ENCODE measurements at regions not wholly inside any gene's neighbourhood (a gene's known extent, or its start where the extent isn't known, plus 50 kb on each side); places are given as distances from the start of the nearest gene placed in this dataset.

DNA sequence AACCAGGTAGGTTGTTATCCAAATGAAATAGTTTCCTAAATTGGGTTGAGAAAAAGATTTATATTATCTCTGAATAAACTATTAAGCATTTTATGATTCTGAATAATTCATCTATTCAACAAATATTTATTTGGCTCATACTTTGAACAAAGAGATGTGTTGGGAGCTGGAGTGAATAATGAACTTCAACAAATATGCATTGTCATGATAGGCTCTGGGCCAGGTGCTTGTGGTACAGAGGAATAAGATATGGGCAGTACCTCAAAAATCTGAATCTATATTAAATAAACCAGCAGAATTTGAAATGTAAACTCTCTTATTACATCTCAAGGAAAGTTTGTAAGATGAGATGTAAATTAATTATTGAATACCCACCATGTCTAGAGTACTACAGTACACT lies 75.7 kb upstream of the DCLK2 start:
- H3K27ac Mint-ChIP-seq (ENCODE audit: low read depth, unreplicated experiment): no peak overlapping the region
- no peaks in the 10 kb centered on the region for H3K27me3 Mint-ChIP-seq (ENCODE audit: insufficient read depth, unreplicated experiment)
- H3K36me3 Mint-ChIP-seq (ENCODE audit: insufficient read depth, unreplicated experiment): no peaks in the 10 kb centered on the region
- no peaks in the 10 kb centered on the region for H3K9me3 Mint-ChIP-seq (ENCODE audit: unreplicated experiment)
- H3K4me1 Mint-ChIP-seq (ENCODE audit: insufficient read depth, unreplicated experiment): peaks cover 14% of the 10 kb centered on the region
- ChIA-PET POLR2A (no interaction called here), CTCF (interaction anchor here (1.4 to 14.3 kb wide), 3 partner anchors 11 to 243 kb away, joined by 6 to 223 read pairs (median 191); no protein-coding TSS in a partner anchor)
- no peak for TF ChIP-seq CTCF (IDR thresholded peaks at IDR 0.05; ENCODE audit: unreplicated experiment)
- no peak overlapping the region for H3K4me3 Mint-ChIP-seq (ENCODE audit: unreplicated experiment)
- intact Hi-C loops (cut with micrococcal nuclease): no loop called here
- no TSS peak for BruUV-seq (replicated peaks)
- no peak for DNase-seq (ENCODE audit: unreplicated experiment)

GRCh38 chr4:150004481-150004880 lies 73.8 kb upstream of the DCLK2 start:
- Mint-ChIP-seq H3K36me3 (ENCODE audit: insufficient read depth, unreplicated experiment) (no peaks in the 10 kb centered on the region), H3K27ac (ENCODE audit: low read depth, unreplicated experiment) (no peak overlapping the region), H3K4me3 (ENCODE audit: unreplicated experiment) (no peak overlapping the region), H3K27me3 (ENCODE audit: insufficient read depth, unreplicated experiment) (no peaks in the 10 kb centered on the region), H3K4me1 (ENCODE audit: insufficient read depth, unreplicated experiment) (peaks cover 6% of the 10 kb centered on the region), H3K9me3 (ENCODE audit: unreplicated experiment) (no peaks in the 10 kb centered on the region)
- POLR2A ChIA-PET: no interaction called here
- no peak for DNase-seq (ENCODE audit: unreplicated experiment)
- no TSS peak for BruUV-seq (replicated peaks)
- CTCF ChIA-PET: interaction anchor here (9.8 to 14.3 kb wide), 2 partner anchors 214 to 241 kb away, joined by 191 to 223 read pairs; no protein-coding TSS in a partner anchor
- intact Hi-C loops (cut with micrococcal nuclease): no loop called here
- no peak for TF ChIP-seq CTCF (IDR thresholded peaks at IDR 0.05; ENCODE audit: unreplicated experiment)

GRCh38 chr4:150005537-150005936 lies 72.7 kb upstream of the DCLK2 start:
- DNase-seq (ENCODE audit: unreplicated experiment): no peak
- Mint-ChIP-seq H3K4me1 (ENCODE audit: insufficient read depth, unreplicated experiment) (peaks cover 6% of the 10 kb centered on the region), H3K9me3 (ENCODE audit: unreplicated experiment) (no peaks in the 10 kb centered on the region), H3K4me3 (ENCODE audit: unreplicated experiment) (no peak overlapping the region), H3K27me3 (ENCODE audit: insufficient read depth, unreplicated experiment) (no peaks in the 10 kb centered on the region), H3K27ac (ENCODE audit: low read depth, unreplicated experiment) (no peak overlapping the region), H3K36me3 (ENCODE audit: insufficient read depth, unreplicated experiment) (no peaks in the 10 kb centered on the region)
- ChIA-PET POLR2A (interaction anchor here (1.0 kb wide), 1 partner anchor 28 kb away, joined by 3 read pairs; no protein-coding TSS in a partner anchor), CTCF (interaction anchor here (0.7 to 14.3 kb wide), 3 partner anchors 53 to 240 kb away, joined by 4 to 223 read pairs (median 191); no protein-coding TSS in a partner anchor)
- intact Hi-C loops (cut with micrococcal nuclease): no loop called here
- TF ChIP-seq CTCF (IDR thresholded peaks at IDR 0.05; ENCODE audit: unreplicated experiment): no peak
- BruUV-seq (replicated peaks): no TSS peak

- POLR2A ChIA-PET: interaction anchor here (1.0 kb wide), 1 partner anchor 27 kb away, joined by 3 read pairs; no protein-coding TSS in a partner anchor
- Mint-ChIP-seq H3K4me1 (ENCODE audit: insufficient read depth, unreplicated experiment) (peaks cover 6% of the 10 kb centered on the region), H3K36me3 (ENCODE audit: insufficient read depth, unreplicated experiment) (no peaks in the 10 kb centered on the region), H3K27me3 (ENCODE audit: insufficient read depth, unreplicated experiment) (no peaks in the 10 kb centered on the region), H3K4me3 (ENCODE audit: unreplicated experiment) (no peak overlapping the region), H3K27ac (ENCODE audit: low read depth, unreplicated experiment) (no peak overlapping the region), H3K9me3 (ENCODE audit: unreplicated experiment) (no peaks in the 10 kb centered on the region)
- intact Hi-C loops (cut with micrococcal nuclease): no loop called here
- no peak for DNase-seq (ENCODE audit: unreplicated experiment)
- no TSS peak for BruUV-seq (replicated peaks)
- CTCF ChIA-PET: interaction anchor here (1.3 to 14.3 kb wide), 4 partner anchors 25 to 239 kb away, joined by 4 to 223 read pairs (median 120); no protein-coding TSS in a partner anchor
- TF ChIP-seq CTCF (IDR thresholded peaks at IDR 0.05; ENCODE audit: unreplicated experiment): no peak
Observed at GRCh38 chr4:150006197-150006596, 72.0 kb upstream of the DCLK2 start.

All from MCF 10A (cell line).